HG03045 (cell line): ENCODE measurements at regions not wholly inside any gene's neighbourhood (a gene's known extent, or its start where the extent isn't known, plus 50 kb on each side); places are given as distances from the start of the nearest gene placed in this dataset.

Experiments
- ATAC-seq: cut with Tn5 transposase; IDR thresholded peaks from one replicate; pipeline ENCODE4 v1.9.1; 2021; ENCODE audit warnings: mild to moderate bottlenecking, moderate library complexity; ENCODE audit not compliant: unreplicated experiment

- ATAC-seq, result no peak
These were observed 714.2 kb upstream of the C9orf72 start for GRCh38 chr9:28287455-28287854.

GRCh38 chr9:28289746-28290145 is 716.5 kb upstream of the C9orf72 start:
- no peak for ATAC-seq

- ATAC-seq, result no peak
These were observed 720.2 kb upstream of the C9orf72 start for GRCh38 chr9:28293369-28294090.

GRCh38 chr9:28301281-28301680 is 728.0 kb upstream of the C9orf72 start:
- ATAC-seq, result no peak

GRCh38 chr9:28317745-28318144 is 744.5 kb upstream of the C9orf72 start:
- no peak for ATAC-seq

GRCh38 chr9:28318515-28318914 is 745.2 kb upstream of the C9orf72 start:
- ATAC-seq, result no peak

- ATAC-seq, result no peak
These were observed 746.7 kb upstream of the C9orf72 start for GRCh38 chr9:28319981-28320380.

GRCh38 chr9:28320616-28321015 is 747.3 kb upstream of the C9orf72 start:
- ATAC-seq, result no peak

- ATAC-seq, result no peak
These were observed 756.0 kb upstream of the C9orf72 start for GRCh38 chr9:28329323-28329722.

- no peak for ATAC-seq
These were observed 759.4 kb upstream of the C9orf72 start for GRCh38 chr9:28332648-28333047.

- ATAC-seq, result no peak
These were observed 768.6 kb upstream of the C9orf72 start for GRCh38 chr9:28341913-28342312.

GRCh38 chr9:28342815-28343338 is 769.6 kb upstream of the C9orf72 start:
- ATAC-seq, result no peak

- ATAC-seq, result no peak
These were observed 789.9 kb upstream of the C9orf72 start for GRCh38 chr9:28363151-28363562.

- no peak for ATAC-seq
These were observed 791.8 kb upstream of the C9orf72 start for GRCh38 chr9:28365020-28365640.

GRCh38 chr9:28365728-28366127 is 792.4 kb upstream of the C9orf72 start:
- no peak for ATAC-seq

- ATAC-seq, result no peak
These were observed 805.0 kb upstream of the C9orf72 start for GRCh38 chr9:28378231-28378630.

- no peak for ATAC-seq
These were observed 805.8 kb upstream of the C9orf72 start for GRCh38 chr9:28379082-28379481.

- no peak for ATAC-seq
These were observed 816.1 kb upstream of the C9orf72 start for GRCh38 chr9:28389411-28389810.

- ATAC-seq, result no peak
These were observed 821.5 kb upstream of the C9orf72 start for GRCh38 chr9:28394774-28395173.

- ATAC-seq, result no peak
These were observed 822.8 kb upstream of the C9orf72 start for GRCh38 chr9:28396058-28396457.

GRCh38 chr9:28407351-28407750 is 834.1 kb upstream of the C9orf72 start:
- no peak for ATAC-seq

GRCh38 chr9:28409919-28410318 is 836.6 kb upstream of the C9orf72 start:
- ATAC-seq, result no peak
